ENCODE measurements at regions not wholly inside any gene's neighbourhood (a gene's known extent, or its start where the extent isn't known, plus 50 kb on each side); places are given as distances from the start of the nearest gene placed in this dataset.

GRCh38 chr11:133738624-133739023 lies 106.7 kb downstream of the SPATA19 start:
- Histone ChIP-seq H3K36me3 (ENCODE audit: control insufficient read depth, insufficient read depth, low read length) (no peaks in the 10 kb centered on the region), H3K27me3 (ENCODE audit: control insufficient read depth, insufficient read depth, low read length) (no peaks in the 10 kb centered on the region), H3K4me3 (ENCODE audit: low read depth, low read length) (no peak overlapping the region)
- DNase-seq (ENCODE audit: low read depth), result no peak
- POLR2A ChIA-PET, result no interaction called here
- CTCF ChIA-PET, result no interaction called here
- no peak for TF ChIP-seq CTCF (IDR thresholded peaks at IDR 0.05; ENCODE audit: insufficient read depth, low read depth, low read length)

DNA sequence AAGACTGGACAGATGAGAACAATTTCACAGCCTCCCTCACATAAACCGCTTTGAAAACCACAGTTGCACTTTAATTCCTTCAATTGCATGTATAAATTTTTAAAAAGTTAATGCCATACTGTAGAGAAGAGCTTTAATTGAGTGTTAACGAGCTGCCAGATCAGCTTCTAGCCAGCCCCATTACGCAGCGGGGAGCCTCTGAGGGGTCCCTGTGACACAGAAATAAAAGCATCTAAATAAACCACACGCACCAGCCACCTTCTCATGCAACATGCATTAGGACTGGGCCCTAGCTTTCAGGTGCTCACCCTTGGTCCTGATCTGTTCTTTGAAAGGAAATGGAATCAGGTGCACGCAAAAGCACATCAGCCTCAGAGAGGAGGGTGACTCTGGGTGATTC lies 111.7 kb downstream of the SPATA19 start:
- TF ChIP-seq CTCF (IDR thresholded peaks at IDR 0.05; ENCODE audit: insufficient read depth, low read depth, low read length), result no peak
- H3K36me3 ChIP-seq (ENCODE audit: control insufficient read depth, insufficient read depth, low read length), result no peaks in the 10 kb centered on the region
- DNase-seq (ENCODE audit: low read depth), result no peak
- no peak overlapping the region for H3K4me3 ChIP-seq (ENCODE audit: low read depth, low read length)
- no peaks in the 10 kb centered on the region for H3K27me3 ChIP-seq (ENCODE audit: control insufficient read depth, insufficient read depth, low read length)
- POLR2A ChIA-PET, result no interaction called here
- CTCF ChIA-PET, result no interaction called here

- CTCF ChIA-PET, result no interaction called here
- Histone ChIP-seq H3K36me3 (ENCODE audit: control insufficient read depth, insufficient read depth, low read length) (no peaks in the 10 kb centered on the region), H3K27me3 (ENCODE audit: control insufficient read depth, insufficient read depth, low read length) (no peaks in the 10 kb centered on the region), H3K4me3 (ENCODE audit: low read depth, low read length) (no peak overlapping the region)
- DNase-seq (ENCODE audit: low read depth), result no peak
- no peak for TF ChIP-seq CTCF (IDR thresholded peaks at IDR 0.05; ENCODE audit: insufficient read depth, low read depth, low read length)
- POLR2A ChIA-PET, result no interaction called here
Measured at GRCh38 chr11:133732109-133732674, 113.1 kb downstream of the SPATA19 start.

- ChIA-PET CTCF (no interaction called here), POLR2A (no interaction called here)
- TF ChIP-seq CTCF (IDR thresholded peaks at IDR 0.05; ENCODE audit: insufficient read depth, low read depth, low read length), result no peak
- Histone ChIP-seq H3K36me3 (ENCODE audit: control insufficient read depth, insufficient read depth, low read length) (no peaks in the 10 kb centered on the region), H3K27me3 (ENCODE audit: control insufficient read depth, insufficient read depth, low read length) (no peaks in the 10 kb centered on the region), H3K4me3 (ENCODE audit: low read depth, low read length) (no peak overlapping the region)
- DNase-seq (ENCODE audit: low read depth), result no peak
Measured at GRCh38 chr11:133727774-133728173, 117.5 kb downstream of the SPATA19 start.

DNA sequence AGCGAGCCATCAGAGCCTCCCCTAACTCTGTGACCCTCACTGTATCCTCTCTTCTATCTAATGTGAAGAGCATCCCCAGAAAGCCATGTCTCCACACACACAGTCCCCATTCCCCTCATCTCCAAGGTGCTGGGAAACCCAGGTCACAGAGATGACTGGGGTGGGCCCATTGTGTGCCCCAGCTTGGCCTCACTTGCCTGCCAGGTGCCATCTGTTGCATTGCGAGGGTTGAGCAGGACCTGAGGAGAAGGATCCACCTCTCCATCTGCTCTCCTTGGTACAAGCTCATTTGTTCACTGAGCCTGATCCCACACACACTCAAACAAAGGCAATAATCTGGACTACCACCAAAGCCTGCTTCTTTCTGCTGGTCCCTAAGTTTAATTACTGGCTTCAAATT lies 118.8 kb downstream of the SPATA19 start:
- no peak overlapping the region for H3K4me3 ChIP-seq (ENCODE audit: low read depth, low read length)
- H3K27me3 ChIP-seq (ENCODE audit: control insufficient read depth, insufficient read depth, low read length), result no peaks in the 10 kb centered on the region
- CTCF ChIA-PET, result no interaction called here
- DNase-seq (ENCODE audit: low read depth), result no peak
- TF ChIP-seq CTCF (IDR thresholded peaks at IDR 0.05; ENCODE audit: insufficient read depth, low read depth, low read length), result no peak
- POLR2A ChIA-PET, result no interaction called here
- H3K36me3 ChIP-seq (ENCODE audit: control insufficient read depth, insufficient read depth, low read length), result no peaks in the 10 kb centered on the region

Data from BJ (cell line).